Retinal pigment epithelial cell (primary cell): ENCODE measurements at regions not wholly inside any gene's neighbourhood (a gene's known extent, or its start where the extent isn't known, plus 50 kb on each side); places are given as distances from the start of the nearest gene placed in this dataset.

Experiments used
- DNase-seq: peaks from one replicate; pipeline ENCODE4 v3.0.0-alpha.2; 2010; ENCODE audit warnings: low read depth
- H3K4me3 ChIP-seq: 2 replicates; pipeline ENCODE4 v1.5.1; 2011; ENCODE audit warnings: mild to moderate bottlenecking, low read length, control low read depth, moderate library complexity
- CTCF ChIP-seq: conservative IDR thresholded peaks from 2 replicates; pipeline ENCODE4 v1.5.1; 2011; ENCODE audit warnings: low read depth, low read length, control low read depth, inconsistent platforms

DNA sequence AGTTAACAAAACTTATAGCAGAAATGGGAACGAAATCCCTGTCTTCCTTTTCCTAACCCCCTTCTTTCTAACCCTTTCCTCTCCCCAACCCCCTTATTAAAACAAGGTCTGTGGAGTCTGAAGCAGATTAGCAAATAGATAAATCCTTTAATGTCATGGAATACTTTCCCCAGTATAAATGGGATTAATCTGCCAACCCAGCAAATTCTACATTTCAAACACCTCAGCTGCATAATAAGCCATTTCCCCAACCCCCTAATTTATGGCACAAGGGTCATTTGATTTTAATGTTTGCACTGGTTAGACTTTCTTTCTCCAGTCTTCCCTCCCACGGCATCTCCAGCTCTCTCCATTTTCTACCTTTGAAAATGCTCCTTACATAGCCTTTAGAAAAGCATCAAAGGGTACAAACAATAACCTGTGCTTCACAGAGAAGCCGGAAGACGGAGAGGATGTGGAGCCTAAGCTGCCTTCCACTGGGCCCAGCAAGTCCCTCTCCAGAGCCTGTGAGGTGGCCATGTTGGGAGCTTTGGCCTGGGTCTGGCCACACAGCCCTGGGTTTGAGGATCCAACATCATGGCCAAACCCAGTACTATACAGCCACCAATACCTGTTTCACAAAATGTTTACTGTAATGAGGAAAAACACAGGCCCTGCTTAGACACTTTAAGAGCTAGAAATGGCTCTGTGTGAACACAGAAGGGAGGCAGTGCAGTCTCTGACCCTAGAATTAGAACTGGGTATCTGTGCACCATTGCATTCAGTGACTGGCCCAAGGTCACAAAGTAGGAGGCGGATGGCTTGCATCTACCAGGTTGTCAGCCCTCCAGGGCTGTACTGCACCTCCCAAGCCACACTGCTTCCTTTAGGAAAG, 56.9 kb upstream of the SPRY1 start:
- no peak for DNase-seq
- no peak overlapping the region for H3K4me3 ChIP-seq
- TF ChIP-seq CTCF = no peak

GRCh38 chr4:123340381-123340701, 56.3 kb upstream of the SPRY1 start:
- no peak for TF ChIP-seq CTCF
- no peak for DNase-seq
- no peak overlapping the region for H3K4me3 ChIP-seq

- no peak overlapping the region for H3K4me3 ChIP-seq
- TF ChIP-seq CTCF = no peak
- no peak for DNase-seq
These were observed 54.1 kb upstream of the SPRY1 start for GRCh38 chr4:123342498-123342897.

DNA sequence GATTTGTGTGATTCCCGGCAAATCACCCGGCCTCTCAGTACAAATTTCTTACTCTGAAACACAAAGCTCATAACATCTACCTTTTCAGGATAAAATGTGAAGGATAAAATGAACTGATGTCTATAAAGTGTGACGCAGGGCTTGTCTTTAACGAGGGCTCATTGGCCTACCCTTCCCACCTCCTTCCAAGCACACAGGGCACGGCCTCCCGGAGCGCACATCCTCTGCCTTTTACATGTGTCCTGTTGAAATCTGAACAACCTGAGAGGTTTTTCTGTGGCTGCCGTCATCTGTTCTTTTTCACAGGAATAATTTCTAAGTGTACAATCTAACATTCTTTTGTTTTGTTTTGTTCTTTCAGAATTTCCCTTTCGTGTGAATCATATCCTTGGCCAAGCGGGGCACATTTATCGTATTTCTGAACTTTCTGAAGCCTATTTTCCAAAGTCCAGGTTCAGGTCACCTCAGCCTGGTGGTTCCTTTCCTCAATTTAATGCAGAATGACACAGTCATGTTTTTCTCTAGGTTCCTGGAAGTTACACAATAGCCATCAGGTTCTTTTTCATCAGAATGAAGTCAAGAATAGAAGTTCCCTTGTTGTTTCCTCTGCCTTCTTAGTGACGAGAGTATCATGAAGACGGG, 53.1 kb upstream of the SPRY1 start:
- H3K4me3 ChIP-seq = no peak overlapping the region
- DNase-seq = no peak
- TF ChIP-seq CTCF = no peak

GRCh38 chr4:123345137-123345934, 51.3 kb upstream of the SPRY1 start:
- TF ChIP-seq CTCF = no peak
- DNase-seq = no peak

GRCh38 chr4:123345935-123346300, 50.7 kb upstream of the SPRY1 start:
- H3K4me3 ChIP-seq = no peak overlapping the region
- no peak for TF ChIP-seq CTCF
- no peak for DNase-seq

More at GRCh38 chr4:123345137-123345934, 51.3 kb upstream of the SPRY1 start:
- H3K4me3 ChIP-seq = no peak overlapping the region
